ENCODE measurements at regions not wholly inside any gene's neighbourhood (a gene's known extent, or its start where the extent isn't known, plus 50 kb on each side); places are given as distances from the start of the nearest gene placed in this dataset.

DNA sequence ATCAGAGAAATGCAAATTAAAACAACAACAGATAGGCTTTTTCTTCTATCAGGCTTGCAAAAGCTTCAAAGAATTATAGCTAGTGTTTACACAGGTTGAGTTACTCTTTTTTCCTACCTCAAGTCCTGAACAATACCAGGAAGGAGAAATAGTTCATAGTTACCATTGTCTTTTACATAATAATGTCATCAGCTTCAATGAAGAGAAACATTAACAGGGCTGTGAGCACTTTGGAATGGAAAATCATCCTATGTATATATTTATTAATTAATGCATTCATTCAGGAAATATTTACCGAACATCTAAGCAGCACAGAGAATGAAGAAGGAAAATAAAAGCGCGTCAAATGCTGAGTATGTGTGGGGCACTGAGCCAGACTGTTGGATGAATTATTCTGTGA, 197.3 kb downstream of the ZBTB18 start:
- TF ChIP-seq CTCF (IDR thresholded peaks at IDR 0.05), result no peak
- TF ChIP-seq POLR2A (IDR thresholded peaks at IDR 0.05), result no peak

Data from vagina (tissue), 2 donors.